HFFc6 (cell line): ENCODE measurements at regions not wholly inside any gene's neighbourhood (a gene's known extent, or its start where the extent isn't known, plus 50 kb on each side); places are given as distances from the start of the nearest gene placed in this dataset.

ENCODE experiments used
- DNase-seq: peaks from one replicate; pipeline ENCODE4 v3.0.0-alpha.2; 2018
- H3K27ac Mint-ChIP-seq: 2 replicates; pipeline ENCODE4 v1.8.0; 2020; ENCODE audit warnings: mild to moderate bottlenecking, mixed read lengths
- H3K27me3 Mint-ChIP-seq: 2 replicates; pipeline ENCODE4 v1.8.0; 2021; ENCODE audit warnings: mild to moderate bottlenecking, moderate library complexity, mixed read lengths; ENCODE audit not compliant: insufficient read depth
- H3K36me3 Mint-ChIP-seq: 2 replicates; pipeline ENCODE4 v1.8.0; 2021; ENCODE audit warnings: low read depth, mixed read lengths
- H3K4me1 Mint-ChIP-seq: 2 replicates; pipeline ENCODE4 v1.8.0; 2020; ENCODE audit warnings: low read depth, mixed read lengths
- H3K4me3 Mint-ChIP-seq: 2 replicates; pipeline ENCODE4 v1.8.0; 2020; ENCODE audit warnings: mild to moderate bottlenecking, moderate library complexity, mixed read lengths
- H3K9me3 Mint-ChIP-seq: 2 replicates; pipeline ENCODE4 v1.8.0; 2020; ENCODE audit warnings: mild to moderate bottlenecking, mixed read lengths
- TF ChIP-seq, protein P1 (sequence below): fragments of 200-600 bp; sonication (generic); IDR thresholded peaks from 2 replicates; pipeline ENCODE4 v1.5.0; 2021; ENCODE audit warnings: antibody characterized with exemption, mild to moderate bottlenecking

DNA sequence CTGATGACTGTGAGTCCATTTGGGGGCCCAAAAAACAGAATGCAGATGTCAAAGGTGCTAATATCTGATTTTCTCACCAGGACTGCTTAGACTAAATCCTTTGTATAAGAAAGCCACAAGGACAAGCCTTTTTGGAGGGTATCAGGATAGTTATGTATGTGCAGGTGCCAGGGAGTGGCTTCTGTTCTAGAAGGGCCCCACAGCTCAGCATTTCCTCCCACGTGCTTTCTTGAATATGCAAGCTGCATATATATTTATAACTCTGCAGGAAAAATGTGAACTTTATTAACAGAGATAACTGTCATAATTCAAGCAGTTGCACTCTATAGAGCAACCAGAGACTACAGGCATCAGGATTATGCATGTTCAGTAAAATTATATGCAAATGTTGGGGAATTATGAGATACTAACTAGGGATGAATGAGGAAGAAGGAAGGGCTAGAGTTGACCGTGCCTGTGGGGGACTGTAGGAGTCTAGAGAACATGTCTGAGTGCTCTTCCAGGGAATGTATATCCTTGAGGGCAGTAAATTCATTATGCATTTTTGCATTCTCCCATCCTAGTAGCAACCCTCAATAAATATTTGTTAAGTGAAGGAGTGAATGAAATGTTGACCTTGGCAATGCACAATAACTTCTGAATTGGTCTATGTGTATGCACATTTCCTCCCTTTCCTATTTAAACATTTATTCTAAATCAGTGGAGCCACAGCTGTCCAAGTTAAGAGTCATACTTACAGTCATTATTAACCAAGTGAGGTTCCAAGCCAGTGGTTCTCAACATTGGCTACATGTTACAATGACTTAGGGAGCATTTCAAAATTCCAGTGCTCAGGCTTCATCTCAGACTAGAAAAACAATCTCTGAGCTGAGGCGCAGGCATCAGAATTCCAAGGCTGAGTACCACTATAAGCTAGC lies 94.8 kb upstream of the ANKRD28 start:
- peaks cover 19% of the 10 kb centered on the region for H3K4me1 Mint-ChIP-seq
- H3K36me3 Mint-ChIP-seq = peaks cover 7% of the 10 kb centered on the region; the same call in 1 of the 2 replicates
- H3K9me3 Mint-ChIP-seq = peaks cover 12% of the 10 kb centered on the region
- DNase-seq = peak; percentile 25
- no peaks in the 10 kb centered on the region for H3K27me3 Mint-ChIP-seq
- no peak overlapping the region for H3K4me3 Mint-ChIP-seq
- TF ChIP-seq, protein P1, sequence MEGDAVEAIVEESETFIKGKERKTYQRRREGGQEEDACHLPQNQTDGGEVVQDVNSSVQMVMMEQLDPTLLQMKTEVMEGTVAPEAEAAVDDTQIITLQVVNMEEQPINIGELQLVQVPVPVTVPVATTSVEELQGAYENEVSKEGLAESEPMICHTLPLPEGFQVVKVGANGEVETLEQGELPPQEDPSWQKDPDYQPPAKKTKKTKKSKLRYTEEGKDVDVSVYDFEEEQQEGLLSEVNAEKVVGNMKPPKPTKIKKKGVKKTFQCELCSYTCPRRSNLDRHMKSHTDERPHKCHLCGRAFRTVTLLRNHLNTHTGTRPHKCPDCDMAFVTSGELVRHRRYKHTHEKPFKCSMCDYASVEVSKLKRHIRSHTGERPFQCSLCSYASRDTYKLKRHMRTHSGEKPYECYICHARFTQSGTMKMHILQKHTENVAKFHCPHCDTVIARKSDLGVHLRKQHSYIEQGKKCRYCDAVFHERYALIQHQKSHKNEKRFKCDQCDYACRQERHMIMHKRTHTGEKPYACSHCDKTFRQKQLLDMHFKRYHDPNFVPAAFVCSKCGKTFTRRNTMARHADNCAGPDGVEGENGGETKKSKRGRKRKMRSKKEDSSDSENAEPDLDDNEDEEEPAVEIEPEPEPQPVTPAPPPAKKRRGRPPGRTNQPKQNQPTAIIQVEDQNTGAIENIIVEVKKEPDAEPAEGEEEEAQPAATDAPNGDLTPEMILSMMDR = no peak
- H3K27ac Mint-ChIP-seq = no peak overlapping the region

DNA sequence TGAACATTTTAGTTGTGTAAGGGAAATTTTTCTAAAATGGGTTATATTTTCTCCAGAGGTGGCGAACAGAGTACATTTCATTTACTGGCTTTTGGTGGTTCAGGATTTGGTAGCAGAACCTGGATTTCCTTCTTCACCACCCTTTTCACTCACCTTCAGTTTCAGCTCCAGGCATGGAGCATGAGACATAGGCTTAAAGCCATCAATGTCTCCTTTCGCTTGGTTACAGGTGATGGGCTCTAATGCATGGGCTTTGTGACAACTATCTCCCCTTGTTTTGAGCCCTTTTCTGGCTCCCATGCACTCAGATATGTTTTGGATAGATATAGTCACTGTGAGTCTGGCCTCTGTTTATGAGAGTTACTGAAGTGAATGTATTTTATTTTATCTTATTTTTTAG lies 96.6 kb upstream of the ANKRD28 start:
- H3K27me3 Mint-ChIP-seq = no peaks in the 10 kb centered on the region

DNA sequence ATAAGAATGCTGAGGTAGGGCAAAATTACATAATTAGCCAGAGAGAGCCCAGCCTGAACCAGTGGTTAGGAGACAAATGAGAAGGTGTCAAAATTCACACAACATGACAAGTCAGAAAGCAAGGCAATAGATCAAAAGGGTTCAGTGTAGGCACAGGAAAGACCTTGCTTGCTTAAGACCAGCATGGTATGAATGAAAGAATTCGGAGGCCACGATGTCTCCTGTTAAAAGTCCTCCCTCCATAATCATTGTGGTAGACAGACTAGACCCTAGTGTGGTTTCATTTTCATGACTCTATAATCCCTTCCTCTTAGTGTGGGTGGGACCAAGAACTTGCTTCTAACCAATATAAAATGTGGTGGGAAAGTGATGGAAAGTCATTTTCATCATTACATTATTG lies 98.7 kb upstream of the ANKRD28 start:
- TF ChIP-seq, protein P1 = no peak
- H3K36me3 Mint-ChIP-seq = peaks cover 7% of the 10 kb centered on the region; the same call in 1 of the 2 replicates
- H3K4me1 Mint-ChIP-seq = peaks cover 29% of the 10 kb centered on the region
- no peaks in the 10 kb centered on the region for H3K27me3 Mint-ChIP-seq
- no peak overlapping the region for H3K27ac Mint-ChIP-seq
- DNase-seq = no peak
- no peak overlapping the region for H3K4me3 Mint-ChIP-seq
- peaks cover 5% of the 10 kb centered on the region; the same call in 1 of the 2 replicates for H3K9me3 Mint-ChIP-seq

More for the DNA sequence above, 96.6 kb upstream of the ANKRD28 start:
- TF ChIP-seq, protein P1 = no peak
- Mint-ChIP-seq H3K9me3 (peaks cover 12% of the 10 kb centered on the region), H3K27ac (no peak overlapping the region), H3K36me3 (peaks cover 7% of the 10 kb centered on the region; the same call in 1 of the 2 replicates), H3K4me3 (no peak overlapping the region), H3K4me1 (peaks cover 24% of the 10 kb centered on the region)
- no peak for DNase-seq

DNA sequence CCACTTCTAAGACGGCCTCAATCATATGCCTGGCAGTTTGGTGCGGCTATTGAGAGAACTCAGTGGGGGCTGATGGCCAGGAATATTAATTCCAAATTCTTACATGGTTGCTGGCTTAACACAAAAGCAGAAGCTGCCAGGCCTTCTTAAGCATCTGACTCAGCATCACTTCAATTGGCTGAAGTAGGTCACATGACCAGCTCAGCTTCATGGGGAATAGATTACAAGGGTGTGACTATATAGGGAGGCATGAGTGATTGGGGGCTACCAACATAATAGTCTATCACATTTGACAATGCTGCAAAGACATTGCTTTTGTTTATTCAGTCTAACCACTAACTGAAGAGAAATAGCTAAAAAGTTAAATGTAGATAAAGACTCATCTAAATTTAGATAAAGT lies 101.6 kb upstream of the ANKRD28 start:
- peak overlapping the region; percentile 47; the same call in 1 of the 2 replicates for H3K27ac Mint-ChIP-seq
- TF ChIP-seq, protein P1 = no peak
- peaks cover 7% of the 10 kb centered on the region; the same call in 1 of the 2 replicates for H3K36me3 Mint-ChIP-seq
- H3K27me3 Mint-ChIP-seq = no peaks in the 10 kb centered on the region
- H3K4me1 Mint-ChIP-seq = peaks cover 23% of the 10 kb centered on the region
- peaks cover 5% of the 10 kb centered on the region; the same call in 1 of the 2 replicates for H3K9me3 Mint-ChIP-seq
- peak; percentile 49 for DNase-seq
- H3K4me3 Mint-ChIP-seq = no peak overlapping the region

DNA sequence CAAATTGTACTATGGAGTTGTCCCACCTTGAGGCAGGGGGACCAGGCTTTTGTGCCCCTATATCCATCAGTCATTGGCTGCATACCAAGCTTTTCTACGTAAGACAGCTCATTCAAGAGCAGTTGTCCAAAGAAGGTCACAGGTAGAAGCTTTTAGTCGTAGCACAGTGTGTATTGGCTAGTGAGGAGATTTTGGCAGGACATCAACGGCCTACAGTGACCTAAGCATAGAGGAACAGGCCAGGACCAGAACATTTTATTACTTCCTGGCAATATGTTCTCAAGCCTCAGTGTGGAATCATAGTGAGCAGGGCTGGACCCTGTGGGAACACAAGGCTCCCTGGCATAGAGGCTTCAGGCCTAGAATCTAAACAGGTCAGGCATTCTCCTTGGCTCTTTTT lies 105.4 kb upstream of the ANKRD28 start:
- DNase-seq = peak; percentile 42
- TF ChIP-seq, protein P1 = no peak
- Mint-ChIP-seq H3K4me1 (peaks cover 23% of the 10 kb centered on the region), H3K9me3 (no peaks in the 10 kb centered on the region), H3K27me3 (peaks cover 10% of the 10 kb centered on the region), H3K4me3 (no peak overlapping the region), H3K27ac (no peak overlapping the region), H3K36me3 (no peaks in the 10 kb centered on the region)
